ENCODE measurements at regions not wholly inside any gene's neighbourhood (a gene's known extent, or its start where the extent isn't known, plus 50 kb on each side); places are given as distances from the start of the nearest gene placed in this dataset.

DNA sequence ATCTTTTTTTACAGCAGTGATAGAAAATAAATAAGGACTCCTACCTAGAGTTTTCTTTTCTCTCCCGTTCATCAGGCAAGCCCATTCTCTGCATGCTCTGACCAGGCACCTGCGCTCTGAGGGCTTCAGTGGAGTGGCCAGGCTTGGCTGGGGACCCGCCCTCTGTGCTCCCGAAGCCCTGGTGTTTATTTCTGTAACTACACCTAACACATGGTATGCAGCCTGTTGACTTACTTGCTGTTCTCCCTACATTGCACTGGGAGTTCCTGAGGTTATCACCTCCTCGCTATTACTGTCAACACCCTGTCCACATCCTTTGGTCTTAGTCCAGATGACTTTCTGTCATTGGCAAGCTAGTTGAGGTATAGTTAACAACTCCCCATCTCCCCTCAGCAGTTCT is 317.7 kb downstream of the LPIN1 start:
- TF ChIP-seq, protein P1, sequence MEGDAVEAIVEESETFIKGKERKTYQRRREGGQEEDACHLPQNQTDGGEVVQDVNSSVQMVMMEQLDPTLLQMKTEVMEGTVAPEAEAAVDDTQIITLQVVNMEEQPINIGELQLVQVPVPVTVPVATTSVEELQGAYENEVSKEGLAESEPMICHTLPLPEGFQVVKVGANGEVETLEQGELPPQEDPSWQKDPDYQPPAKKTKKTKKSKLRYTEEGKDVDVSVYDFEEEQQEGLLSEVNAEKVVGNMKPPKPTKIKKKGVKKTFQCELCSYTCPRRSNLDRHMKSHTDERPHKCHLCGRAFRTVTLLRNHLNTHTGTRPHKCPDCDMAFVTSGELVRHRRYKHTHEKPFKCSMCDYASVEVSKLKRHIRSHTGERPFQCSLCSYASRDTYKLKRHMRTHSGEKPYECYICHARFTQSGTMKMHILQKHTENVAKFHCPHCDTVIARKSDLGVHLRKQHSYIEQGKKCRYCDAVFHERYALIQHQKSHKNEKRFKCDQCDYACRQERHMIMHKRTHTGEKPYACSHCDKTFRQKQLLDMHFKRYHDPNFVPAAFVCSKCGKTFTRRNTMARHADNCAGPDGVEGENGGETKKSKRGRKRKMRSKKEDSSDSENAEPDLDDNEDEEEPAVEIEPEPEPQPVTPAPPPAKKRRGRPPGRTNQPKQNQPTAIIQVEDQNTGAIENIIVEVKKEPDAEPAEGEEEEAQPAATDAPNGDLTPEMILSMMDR (IDR thresholded peaks at IDR 0.05; ENCODE audit: control insufficient read depth, extremely low read depth, insufficient read depth), result no peak
- no peak for DNase-seq (ENCODE audit: low read depth)
- no peak overlapping the region for H3K4me3 ChIP-seq (ENCODE audit: low read depth, low read length)

DNA sequence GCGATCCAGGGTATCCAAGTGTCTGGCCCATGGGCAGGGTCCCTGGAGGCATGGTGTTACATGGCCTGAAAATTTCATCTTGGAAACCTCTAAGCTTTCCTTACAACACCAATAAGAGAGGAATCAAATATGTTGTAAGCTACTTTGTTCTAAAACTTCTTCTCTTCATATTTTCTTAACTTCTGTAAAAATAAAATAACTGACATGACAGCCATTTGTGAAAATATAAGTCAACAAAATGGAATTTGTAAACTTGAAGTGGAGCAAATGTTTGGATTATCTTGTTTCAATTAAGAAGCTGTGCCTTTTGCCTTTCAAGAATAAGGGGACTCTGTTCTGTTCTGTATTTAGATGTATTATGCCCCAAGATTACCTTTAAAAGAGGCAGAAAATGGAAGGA is 319.7 kb downstream of the LPIN1 start:
- H3K4me3 ChIP-seq (ENCODE audit: low read depth, low read length), result no peak overlapping the region
- no peak for DNase-seq (ENCODE audit: low read depth)
- TF ChIP-seq, protein P1 (IDR thresholded peaks at IDR 0.05; ENCODE audit: control insufficient read depth, extremely low read depth, insufficient read depth), result no peak

DNA sequence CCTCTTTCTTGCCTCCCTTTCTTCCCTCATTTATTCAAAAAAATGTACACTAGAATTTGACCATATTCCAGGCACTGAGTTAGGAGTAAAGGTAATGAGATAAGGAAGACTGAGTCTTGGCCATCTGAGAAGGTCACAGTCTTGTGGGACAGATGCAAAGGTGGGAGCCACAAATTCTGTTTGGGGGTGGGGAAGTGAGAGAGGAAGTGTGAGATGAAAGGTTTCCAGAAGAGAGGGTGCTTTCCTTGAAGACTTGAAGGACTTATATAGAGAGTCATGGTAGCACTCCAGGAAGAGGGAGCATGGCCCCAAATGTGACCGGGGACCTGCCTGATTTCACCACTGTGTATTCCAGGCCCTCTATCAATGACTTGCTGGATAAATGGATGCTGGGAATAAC is 320.6 kb downstream of the LPIN1 start:
- TF ChIP-seq, protein P1 (IDR thresholded peaks at IDR 0.05; ENCODE audit: control insufficient read depth, extremely low read depth, insufficient read depth), result no peak
- no peak for DNase-seq (ENCODE audit: low read depth)

DNA sequence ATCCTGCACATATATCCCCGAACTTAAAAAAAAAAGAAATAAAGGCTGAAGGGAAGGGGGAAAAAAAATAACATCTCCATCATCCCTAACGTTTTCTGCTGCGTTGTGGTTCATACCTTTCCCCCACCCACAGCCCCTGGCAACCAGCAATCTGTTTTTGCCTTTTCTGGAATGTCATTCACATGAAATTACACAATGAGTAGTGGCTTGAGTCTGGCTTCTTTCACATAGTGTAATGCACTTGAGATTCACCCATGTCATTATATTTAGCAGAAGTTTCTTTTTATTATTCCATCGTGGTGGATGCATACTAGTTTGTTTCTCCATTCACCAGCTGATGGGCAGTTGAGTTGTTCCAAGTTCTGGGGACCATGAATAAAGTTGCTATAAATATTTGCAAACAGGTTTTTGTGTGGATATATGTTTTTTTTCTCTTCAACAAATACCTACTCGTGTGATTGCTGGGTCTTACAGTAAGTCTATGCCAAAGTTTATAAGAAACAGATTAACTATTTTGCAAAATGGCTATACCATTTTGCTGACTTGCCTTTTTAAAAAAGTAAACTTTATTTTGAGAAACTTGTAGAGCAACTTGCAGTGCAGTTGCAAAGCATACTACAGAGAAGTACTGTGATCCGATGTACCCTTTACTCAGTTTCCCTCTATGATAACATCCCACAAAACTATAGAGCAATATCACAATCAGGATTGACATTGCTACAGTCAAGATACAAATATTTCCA is 322.5 kb downstream of the LPIN1 start:
- no peak for DNase-seq (ENCODE audit: low read depth)
- H3K4me3 ChIP-seq (ENCODE audit: low read depth, low read length), result no peak overlapping the region
- TF ChIP-seq, protein P1 (IDR thresholded peaks at IDR 0.05; ENCODE audit: control insufficient read depth, extremely low read depth, insufficient read depth), result no peak

More for the DNA sequence above, 320.6 kb downstream of the LPIN1 start:
- H3K4me3 ChIP-seq (ENCODE audit: low read depth, low read length), result no peak overlapping the region

DNA sequence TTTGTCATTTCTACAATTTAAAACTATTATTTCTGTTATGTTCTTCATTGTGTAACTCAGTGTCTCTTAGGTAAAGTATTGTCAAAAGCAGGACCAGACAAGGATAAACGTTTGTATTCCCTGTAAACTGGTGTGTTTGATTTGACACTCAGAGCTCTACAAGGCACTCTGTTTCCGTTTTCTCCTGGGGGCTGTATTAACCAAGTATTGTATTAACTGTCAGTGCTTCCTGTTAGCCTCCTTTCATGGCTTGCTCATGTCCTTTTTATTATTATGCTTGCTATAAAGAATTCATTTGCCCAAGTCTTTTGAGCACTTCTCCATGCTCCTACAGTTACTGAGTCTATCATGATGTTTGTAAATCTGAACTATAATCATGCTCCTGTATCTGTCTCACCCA is 323.7 kb downstream of the LPIN1 start:
- TF ChIP-seq, protein P1 (IDR thresholded peaks at IDR 0.05; ENCODE audit: control insufficient read depth, extremely low read depth, insufficient read depth), result no peak
- H3K4me3 ChIP-seq (ENCODE audit: low read depth, low read length), result no peak overlapping the region
- no peak for DNase-seq (ENCODE audit: low read depth)

DNA sequence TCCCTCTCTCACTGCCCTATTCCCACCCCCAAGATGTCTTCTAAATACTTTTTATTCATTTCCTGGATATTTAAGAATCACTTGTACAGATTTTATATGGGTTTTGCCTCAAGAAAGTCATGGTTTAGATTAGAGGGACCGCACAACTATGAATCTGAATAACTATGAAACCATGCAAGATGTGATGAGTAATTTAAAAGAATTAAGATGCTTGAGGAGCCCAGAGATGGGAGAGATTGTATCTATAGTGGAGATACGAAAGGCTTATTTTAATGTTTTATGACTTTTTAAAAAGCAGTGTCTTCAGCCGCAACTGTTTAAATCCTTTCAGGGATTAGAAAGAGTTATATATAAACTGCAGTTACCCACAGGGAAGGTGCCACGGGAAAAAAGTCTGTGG is 324.1 kb downstream of the LPIN1 start:
- H3K4me3 ChIP-seq (ENCODE audit: low read depth, low read length), result no peak overlapping the region
- no peak for DNase-seq (ENCODE audit: low read depth)
- TF ChIP-seq, protein P1 (IDR thresholded peaks at IDR 0.05; ENCODE audit: control insufficient read depth, extremely low read depth, insufficient read depth), result no peak

DNA sequence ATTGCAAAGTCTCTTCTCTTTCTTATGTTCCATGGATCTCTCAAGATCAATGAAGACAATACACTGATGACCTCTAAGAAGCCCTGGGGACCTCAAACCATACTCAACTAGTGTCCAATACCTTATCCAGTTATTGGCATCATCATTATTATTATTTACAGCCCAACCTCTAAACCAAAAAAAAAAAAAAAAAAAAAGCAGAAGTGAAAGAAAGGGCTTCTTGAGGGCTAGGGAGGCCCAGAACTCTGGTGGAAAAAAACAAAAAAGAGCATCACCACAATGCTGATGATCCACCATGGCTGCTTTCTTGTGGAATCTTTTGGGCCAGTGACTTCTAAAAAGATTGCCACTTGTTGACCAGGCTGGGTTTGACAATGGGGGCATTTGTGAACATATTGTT is 324.9 kb downstream of the LPIN1 start:
- TF ChIP-seq, protein P1 (IDR thresholded peaks at IDR 0.05; ENCODE audit: control insufficient read depth, extremely low read depth, insufficient read depth), result no peak
- H3K4me3 ChIP-seq (ENCODE audit: low read depth, low read length), result no peak overlapping the region
- no peak for DNase-seq (ENCODE audit: low read depth)

All from LNCaP clone FGC (cell line).